Pons (tissue), 1 donor: ENCODE measurements at regions not wholly inside any gene's neighbourhood (a gene's known extent, or its start where the extent isn't known, plus 50 kb on each side); places are given as distances from the start of the nearest gene placed in this dataset.

ENCODE experiments used
- DNase-seq: peaks from one replicate; pipeline ENCODE4 v3.0.0-alpha.2; 2016; ENCODE audit warnings: low spot score

- no peak for DNase-seq
Measured at GRCh38 chr11:70846781-70847655, 405.4 kb downstream of the SHANK2 start.

DNA sequence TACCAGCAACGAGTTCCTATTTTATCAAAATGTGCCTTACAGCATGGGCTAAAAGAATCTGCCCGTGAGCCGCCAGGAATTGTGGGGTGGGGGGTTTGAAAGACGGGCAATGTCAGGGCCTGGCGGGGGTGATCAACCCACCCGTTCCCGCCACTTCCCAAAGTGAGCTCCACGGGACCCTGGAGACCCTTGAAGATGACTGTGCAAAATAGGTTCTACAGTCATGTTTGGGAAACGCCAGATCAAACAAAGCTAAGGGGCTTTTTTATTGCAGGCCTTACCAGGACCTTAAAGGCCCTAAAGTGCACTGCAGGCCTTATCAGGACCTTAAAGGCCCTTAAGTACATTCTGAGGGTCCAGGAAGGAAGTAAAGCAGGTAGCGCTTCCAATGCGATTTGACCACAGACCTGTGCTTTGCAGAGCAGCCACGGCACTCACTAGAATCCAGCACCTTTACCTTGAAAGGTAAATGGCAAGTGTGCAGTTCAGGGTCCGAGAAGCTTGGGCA lies 404.1 kb downstream of the SHANK2 start:
- no peak for DNase-seq

GRCh38 chr11:70849031-70849430 lies 403.3 kb downstream of the SHANK2 start:
- DNase-seq = no peak

DNA sequence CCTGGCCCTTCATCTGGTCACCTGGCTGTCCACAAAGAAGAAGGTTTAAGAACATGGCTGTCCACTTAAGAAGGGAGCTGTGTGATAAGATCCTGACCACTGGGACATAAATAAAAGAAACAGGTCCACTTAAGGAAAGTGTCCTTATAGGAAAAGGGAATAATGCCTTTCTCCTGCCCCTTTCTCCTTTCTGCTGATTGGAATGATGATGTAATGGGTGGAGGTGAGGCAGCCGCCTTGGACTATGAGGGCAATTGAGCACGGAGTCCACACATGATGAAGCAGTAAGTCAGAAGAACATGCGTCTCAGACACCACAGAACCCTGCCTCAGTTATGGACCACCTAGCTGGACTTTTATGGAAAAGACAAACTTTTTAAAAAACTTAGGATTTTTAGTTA lies 401.1 kb downstream of the SHANK2 start:
- DNase-seq = no peak

DNA sequence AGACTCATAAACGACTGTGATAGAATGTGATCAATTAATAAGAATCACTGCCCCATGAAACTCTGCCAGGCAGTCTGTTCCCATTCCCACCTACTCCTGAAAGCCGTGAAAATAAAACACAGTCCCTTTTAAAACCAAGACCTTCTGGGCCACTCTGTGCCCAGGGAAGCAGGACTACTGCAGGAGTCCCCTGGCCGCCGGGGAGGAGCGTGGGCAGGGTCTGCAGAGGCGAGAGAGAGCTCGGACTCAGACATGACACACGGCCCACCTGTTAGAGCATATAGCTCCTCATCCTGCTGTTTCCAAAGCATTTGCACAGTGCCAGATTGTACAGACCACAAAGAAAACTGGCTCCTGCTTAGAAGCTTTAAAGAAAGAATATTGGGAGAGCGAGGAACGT lies 400.5 kb downstream of the SHANK2 start:
- DNase-seq = no peak

DNA sequence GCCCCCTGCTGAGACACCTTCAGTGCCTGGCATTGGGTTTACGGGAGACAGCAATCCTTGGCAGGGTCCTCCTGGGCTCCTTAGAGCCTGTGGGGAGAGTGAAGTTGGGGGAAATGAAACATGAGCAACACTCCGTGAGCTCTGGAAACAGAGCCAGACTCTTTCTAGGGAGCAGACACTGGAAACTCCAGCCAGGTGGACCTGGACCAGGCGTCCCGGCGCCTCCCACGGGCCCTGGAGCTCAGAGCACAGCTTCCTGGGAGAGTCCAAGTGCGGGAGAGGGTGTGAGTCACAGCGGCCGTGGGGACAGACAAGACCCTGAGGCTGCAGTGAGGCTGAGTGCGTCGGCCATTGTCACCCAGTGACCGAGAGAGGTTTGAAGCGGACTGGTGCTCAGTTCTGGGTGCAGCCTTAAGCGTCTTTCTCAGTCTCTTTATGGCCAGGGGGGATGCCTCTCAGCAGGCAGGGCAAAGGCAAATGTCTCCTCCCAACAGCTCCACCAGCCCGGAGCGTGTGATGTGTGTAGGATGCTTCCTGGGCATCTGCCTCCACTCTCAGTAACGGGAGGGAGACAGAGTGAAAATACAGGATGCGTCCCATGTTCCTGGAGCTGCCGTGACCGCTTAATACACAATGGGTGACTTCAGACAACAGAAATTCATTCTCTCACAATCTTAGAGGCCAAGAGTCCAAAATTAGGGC lies 399.2 kb downstream of the SHANK2 start:
- no peak for DNase-seq

GRCh38 chr11:70853770-70854108 lies 398.6 kb downstream of the SHANK2 start:
- DNase-seq = no peak

DNA sequence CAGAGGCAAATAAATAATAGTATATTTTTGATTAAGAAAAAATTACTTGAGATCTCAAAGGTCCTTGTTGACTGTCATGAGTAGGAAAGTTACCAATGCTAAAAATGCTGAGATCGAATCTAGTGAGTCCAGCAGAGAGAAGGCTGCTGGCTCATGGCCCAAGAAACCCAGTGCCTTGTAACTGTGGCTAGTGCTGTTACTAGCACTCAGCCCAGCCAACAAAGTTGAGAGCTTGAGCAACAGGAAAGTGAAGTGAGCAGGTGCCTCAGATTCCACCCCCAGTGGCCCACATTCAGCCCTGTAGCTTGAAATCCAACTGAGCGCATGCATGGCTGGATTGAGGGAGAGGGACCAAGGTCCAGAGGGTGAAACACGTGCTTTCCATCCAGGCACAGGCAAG lies 398.2 kb downstream of the SHANK2 start:
- DNase-seq = no peak

GRCh38 chr11:70854901-70855556 lies 397.3 kb downstream of the SHANK2 start:
- DNase-seq = no peak

GRCh38 chr11:70857894-70858293 lies 394.5 kb downstream of the SHANK2 start:
- DNase-seq = no peak

DNA sequence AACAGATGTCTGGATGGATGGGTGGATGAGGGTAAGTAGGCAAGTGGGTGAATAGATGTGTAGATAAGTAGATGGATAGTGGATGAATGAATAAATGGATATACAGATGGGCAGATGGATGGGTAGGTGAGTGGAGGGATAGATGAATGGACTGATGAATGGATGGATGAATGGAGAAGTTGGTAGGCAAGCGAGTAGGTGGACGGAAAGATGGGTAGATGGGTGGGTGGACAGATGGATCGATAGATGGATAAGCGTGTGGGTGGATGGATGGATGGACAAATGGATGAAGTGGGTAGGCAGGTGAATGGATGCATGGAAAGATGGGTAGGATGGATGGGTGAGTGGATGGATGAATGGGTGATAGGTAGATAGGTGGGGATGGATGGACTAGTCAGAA lies 393.2 kb downstream of the SHANK2 start:
- DNase-seq = no peak

GRCh38 chr11:70860888-70861287 lies 391.5 kb downstream of the SHANK2 start:
- no peak for DNase-seq

DNA sequence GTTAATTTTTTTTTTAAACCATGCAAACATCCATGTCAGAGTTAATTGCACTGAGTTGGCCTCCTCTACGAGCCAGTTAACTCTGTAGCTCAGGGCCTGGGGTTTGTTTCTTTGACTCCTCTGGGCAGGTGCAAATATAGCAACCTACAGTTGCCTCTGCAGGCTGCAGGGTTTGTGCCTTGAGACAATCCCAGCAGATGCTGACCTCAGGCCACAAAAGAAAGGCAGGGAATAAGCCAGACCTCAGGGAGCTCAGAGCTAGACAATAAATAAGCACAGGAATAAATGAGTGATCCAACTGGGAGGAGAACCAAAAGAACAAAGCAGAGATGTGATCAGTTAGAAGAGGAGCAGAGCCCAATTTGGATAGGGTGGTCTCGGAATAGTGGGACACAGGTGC lies 390.8 kb downstream of the SHANK2 start:
- no peak for DNase-seq

DNA sequence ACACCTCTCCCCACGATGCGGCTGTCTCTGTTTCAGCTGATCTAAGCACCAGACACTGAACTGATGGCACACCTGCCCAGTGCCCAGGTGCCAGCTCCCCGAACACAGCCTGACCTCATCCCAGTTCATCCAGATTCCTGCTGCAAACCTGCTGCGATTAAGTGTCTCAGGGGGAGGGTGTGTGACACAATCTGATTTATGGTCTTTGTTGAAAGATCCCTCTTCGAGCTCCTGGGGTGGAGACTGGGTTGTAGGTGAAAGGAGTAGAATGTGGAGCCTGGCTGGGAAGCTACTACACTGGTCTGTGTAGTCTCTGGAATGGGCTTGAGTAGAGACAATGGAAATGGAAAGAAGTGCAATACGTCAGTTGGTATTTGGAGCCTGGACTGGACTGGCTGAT lies 390.3 kb downstream of the SHANK2 start:
- DNase-seq = no peak

- DNase-seq = no peak
Measured at GRCh38 chr11:70863186-70863585, 389.2 kb downstream of the SHANK2 start.

- DNase-seq = no peak
Measured at GRCh38 chr11:70863993-70864392, 388.4 kb downstream of the SHANK2 start.

- no peak for DNase-seq
Measured at GRCh38 chr11:70865356-70865755, 387.0 kb downstream of the SHANK2 start.

DNA sequence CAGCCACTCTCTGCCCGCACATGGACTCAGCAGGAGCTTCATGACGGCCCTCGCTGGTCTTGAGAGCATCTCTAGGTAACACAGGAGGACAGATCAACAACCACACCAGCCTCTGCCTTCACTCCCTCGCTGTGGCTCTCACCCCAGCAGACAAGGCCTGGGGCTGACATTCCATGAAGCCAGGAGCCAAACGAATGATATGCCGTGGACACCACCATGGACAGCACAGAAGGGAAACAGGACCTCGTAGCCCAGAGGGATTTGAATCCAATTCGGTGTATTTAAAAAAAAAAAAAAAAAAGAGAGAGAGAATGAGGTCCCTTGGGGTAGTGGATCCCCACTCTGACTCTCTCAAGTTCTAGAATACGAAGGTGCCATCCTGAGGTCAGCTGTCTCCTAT lies 385.5 kb downstream of the SHANK2 start:
- no peak for DNase-seq

DNA sequence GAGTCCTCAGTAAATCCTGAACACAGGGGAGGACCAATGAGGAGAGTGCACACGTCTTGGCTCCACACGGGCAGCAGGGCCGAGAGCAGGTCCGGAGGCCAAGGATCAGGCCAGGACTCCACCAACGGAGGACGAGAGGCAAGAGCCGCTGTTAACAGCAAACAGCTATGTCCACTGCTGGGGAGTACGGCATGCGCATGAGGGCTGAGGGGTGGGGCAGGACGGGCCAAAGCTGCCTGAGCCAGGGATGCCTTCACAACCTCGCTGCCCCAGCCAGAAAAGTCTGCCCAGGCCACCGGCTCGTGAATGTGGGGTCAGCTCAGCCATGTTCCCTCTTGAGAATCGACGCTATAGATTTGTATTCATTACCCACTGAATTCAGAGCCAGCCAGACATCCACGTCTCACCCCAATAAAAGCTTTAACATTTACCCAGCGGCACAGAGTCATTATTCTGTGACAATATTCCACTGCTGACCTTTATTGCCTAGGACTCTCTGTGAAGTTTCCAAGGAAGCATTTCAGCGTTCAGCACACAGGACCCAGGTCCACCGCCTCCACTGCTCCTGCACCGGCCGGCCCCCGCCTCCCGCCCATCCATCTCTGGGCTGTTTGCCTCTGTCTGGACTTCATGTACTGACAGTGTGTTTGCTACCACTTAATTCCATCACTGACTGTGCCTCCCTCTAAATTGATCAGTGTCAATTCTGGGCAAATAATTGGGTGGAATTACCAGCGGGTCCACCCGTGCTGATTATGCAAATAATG lies 384.9 kb downstream of the SHANK2 start:
- no peak for DNase-seq

DNA sequence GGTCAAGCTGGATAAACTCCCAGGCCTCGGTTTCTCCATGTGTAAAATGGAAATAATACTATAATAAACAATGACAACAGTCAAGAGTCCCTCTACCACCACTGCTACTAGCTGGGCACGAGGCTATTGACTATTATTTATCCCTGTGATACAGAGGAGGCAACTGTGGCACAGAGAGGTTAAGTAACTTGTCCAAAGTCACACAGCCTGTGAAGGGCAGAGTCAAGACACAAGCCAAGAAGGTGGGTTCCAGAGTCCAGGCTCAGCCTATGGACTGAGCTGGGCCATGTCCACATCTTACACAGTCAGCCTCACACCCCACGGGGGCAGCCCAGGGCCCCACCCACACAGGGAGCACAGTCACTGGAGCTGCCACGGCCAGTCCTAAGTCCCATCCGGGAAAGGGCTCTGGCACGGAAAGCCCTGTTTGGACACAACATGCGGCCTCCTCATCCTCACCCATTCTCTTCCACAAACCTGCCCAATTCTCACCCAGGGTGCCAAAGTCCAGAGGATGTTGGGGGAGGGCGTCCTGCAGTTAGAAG lies 384.0 kb downstream of the SHANK2 start:
- no peak for DNase-seq

- DNase-seq = no peak
Measured at GRCh38 chr11:70869054-70869453, 383.3 kb downstream of the SHANK2 start.

DNA sequence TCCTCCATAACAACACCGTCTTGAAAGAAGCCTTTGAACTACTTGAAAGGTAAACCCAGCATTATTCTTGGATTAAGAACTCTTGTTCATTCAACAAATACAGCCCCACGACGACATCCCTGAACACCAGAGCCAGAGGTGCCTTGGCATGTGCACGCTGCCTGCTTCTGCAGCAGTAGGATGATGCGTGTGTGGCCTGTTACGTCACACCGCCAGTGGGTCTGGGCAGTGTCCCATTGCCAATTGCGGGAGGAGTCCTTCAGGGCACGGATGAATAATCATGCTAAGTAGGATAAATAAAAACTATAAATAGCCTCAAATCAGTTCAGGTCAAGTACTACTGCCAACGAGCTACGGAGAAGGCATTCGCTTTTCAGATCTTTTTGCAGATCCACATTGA lies 380.5 kb downstream of the SHANK2 start:
- no peak for DNase-seq
